HG03342 (cell line): ENCODE measurements at regions not wholly inside any gene's neighbourhood (a gene's known extent, or its start where the extent isn't known, plus 50 kb on each side); places are given as distances from the start of the nearest gene placed in this dataset.

Experiments used
- ATAC-seq: cut with Tn5 transposase; IDR thresholded peaks from one replicate; pipeline ENCODE4 v1.9.1; 2021; ENCODE audit warnings: mild to moderate bottlenecking, moderate library complexity; ENCODE audit not compliant: unreplicated experiment

GRCh38 chr3:104578558-104578957 is 788.2 kb upstream of the ALCAM start:
- ATAC-seq = no peak

GRCh38 chr3:104582092-104582491 is 784.6 kb upstream of the ALCAM start:
- ATAC-seq = no peak

GRCh38 chr3:104584682-104585081 is 782.0 kb upstream of the ALCAM start:
- no peak for ATAC-seq

- no peak for ATAC-seq
Observed at GRCh38 chr3:104586344-104586743, 780.4 kb upstream of the ALCAM start.

- ATAC-seq = no peak
Observed at GRCh38 chr3:104588442-104588841, 778.3 kb upstream of the ALCAM start.

GRCh38 chr3:104591776-104592175 is 774.9 kb upstream of the ALCAM start:
- no peak for ATAC-seq

GRCh38 chr3:104594491-104594890 is 772.2 kb upstream of the ALCAM start:
- no peak for ATAC-seq

- no peak for ATAC-seq
Observed at GRCh38 chr3:104596054-104596453, 770.7 kb upstream of the ALCAM start.

GRCh38 chr3:104596551-104596950 is 770.2 kb upstream of the ALCAM start:
- peak; percentile 92 for ATAC-seq

GRCh38 chr3:104598848-104599511 is 767.7 kb upstream of the ALCAM start:
- ATAC-seq = no peak

GRCh38 chr3:104604326-104605010 is 762.2 kb upstream of the ALCAM start:
- no peak for ATAC-seq

GRCh38 chr3:104606812-104607211 is 759.9 kb upstream of the ALCAM start:
- ATAC-seq = no peak

- ATAC-seq = no peak
Observed at GRCh38 chr3:104610730-104611652, 755.7 kb upstream of the ALCAM start.

GRCh38 chr3:104612218-104612617 is 754.5 kb upstream of the ALCAM start:
- no peak for ATAC-seq

GRCh38 chr3:104614564-104614963 is 752.1 kb upstream of the ALCAM start:
- no peak for ATAC-seq

- ATAC-seq = peak; percentile 85
Observed at GRCh38 chr3:104628185-104628789, 738.4 kb upstream of the ALCAM start.

GRCh38 chr3:104629038-104629437 is 737.7 kb upstream of the ALCAM start:
- ATAC-seq = no peak

- no peak for ATAC-seq
Observed at GRCh38 chr3:104631254-104631653, 735.5 kb upstream of the ALCAM start.

GRCh38 chr3:104632521-104632920 is 734.2 kb upstream of the ALCAM start:
- ATAC-seq = no peak

GRCh38 chr3:104632947-104633346 is 733.8 kb upstream of the ALCAM start:
- ATAC-seq = no peak
